GM10847 (cell line): ENCODE measurements at regions not wholly inside any gene's neighbourhood (a gene's known extent, or its start where the extent isn't known, plus 50 kb on each side); places are given as distances from the start of the nearest gene placed in this dataset.

Source experiments
- POLR2A ChIP-seq: IDR thresholded peaks from 2 replicates; pipeline ENCODE4 v1.6.1; 2011; ENCODE audit not compliant: insufficient read length; ENCODE audit errors: extremely low read depth

DNA sequence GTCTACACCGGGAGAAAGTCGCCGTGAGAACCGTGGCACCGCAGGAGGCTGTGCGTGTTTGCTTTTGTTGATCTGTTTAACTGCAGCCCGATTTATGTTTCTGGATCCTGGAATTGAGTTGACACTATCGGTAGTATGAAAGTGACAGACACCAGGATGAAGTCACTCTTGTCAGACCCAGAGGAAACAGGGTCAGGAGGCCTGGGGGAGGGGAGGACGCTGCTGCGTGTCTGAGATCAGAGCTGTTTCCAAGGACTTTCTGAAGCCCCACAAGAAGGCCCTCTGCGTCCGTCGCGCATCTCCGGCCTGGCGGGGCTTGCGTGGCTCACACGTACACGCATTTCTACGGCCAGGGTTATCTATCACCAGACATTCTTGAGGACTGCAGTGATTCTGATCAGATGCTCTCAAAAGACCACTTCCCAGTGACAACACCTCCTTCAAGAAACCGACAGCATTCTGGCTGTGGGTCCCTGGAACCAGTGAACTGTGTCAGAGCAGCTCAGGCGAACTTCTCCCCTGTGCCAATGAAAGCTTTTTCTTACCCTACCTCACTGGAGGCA is 263.4 kb downstream of the ADGRD1 start:
- no peak for TF ChIP-seq POLR2A

- no peak for TF ChIP-seq POLR2A
Measured at GRCh38 chr12:131218026-131218922, 264.6 kb downstream of the ADGRD1 start.

DNA sequence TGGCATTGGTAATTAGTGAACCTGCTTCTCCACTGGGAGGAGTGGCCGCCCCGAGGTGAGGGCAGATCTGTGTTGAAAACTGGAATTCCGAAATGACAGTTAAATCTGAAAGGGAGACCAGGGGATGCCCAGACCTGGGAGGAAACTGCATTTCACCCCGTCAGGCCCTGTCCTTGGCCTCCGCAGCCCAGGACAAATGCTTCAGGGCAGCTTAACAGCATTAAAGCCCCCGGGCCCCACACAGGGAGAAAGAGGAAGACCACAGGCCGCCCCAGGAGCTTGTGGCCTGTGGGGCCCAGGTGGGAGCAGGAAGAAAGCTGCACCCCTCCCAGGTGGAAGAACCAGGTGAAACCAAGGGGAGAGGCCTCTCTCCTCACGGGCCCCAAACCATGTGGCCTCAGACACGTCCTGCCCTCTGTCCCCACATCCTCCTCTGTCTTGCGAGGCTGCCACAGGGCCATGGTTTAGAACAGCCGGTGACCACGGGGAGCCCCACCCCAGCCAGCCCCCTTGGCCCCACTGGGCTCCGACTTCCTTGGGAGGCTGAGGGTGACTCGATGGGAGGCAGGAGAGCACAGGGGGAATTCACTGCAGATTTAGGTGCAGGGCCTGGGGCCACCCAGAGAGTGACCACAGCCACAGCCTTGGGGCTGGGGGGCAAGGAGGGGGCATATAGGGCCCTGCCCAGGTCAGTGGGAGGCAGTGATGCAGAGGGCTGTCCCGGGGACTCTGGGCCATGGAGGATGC is 265.4 kb downstream of the ADGRD1 start:
- TF ChIP-seq POLR2A: no peak

DNA sequence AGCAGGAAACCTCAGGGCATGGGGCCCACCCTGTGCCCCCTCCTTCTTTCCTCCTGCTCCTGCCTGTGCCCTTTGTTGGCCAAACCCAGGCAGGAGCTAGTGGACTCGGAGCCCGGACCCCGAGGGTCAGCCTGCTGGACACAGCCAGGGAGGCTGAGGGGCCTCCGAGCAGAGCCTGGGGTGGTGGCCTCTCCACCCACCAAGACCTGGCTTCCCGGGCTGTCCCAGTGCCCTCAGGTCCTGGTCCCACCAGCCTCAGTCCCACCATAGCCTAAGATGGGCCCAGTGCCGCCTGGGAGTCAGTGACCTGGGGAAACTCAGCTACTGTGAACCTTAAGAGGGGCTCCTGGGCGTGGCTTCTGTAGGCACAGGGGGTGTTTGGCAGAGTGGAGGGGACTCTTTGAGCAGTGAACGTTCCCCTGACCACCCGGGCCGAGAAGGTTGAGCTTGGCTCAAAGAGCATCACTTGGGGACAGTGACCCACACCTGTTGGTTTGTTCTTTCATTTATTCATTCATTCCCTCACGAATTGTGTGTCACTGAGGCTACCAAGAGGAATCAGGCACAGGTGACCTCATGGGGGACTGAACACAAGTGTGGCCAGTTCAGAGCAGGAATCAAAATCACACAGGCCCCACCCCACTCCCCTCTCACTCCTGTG is 266.1 kb downstream of the ADGRD1 start:
- no peak for TF ChIP-seq POLR2A

GRCh38 chr12:131220331-131220685 is 266.6 kb downstream of the ADGRD1 start:
- TF ChIP-seq POLR2A: no peak

GRCh38 chr12:131221061-131221956 is 267.6 kb downstream of the ADGRD1 start:
- TF ChIP-seq POLR2A: no peak

- no peak for TF ChIP-seq POLR2A
Measured at GRCh38 chr12:131221957-131222328, 268.2 kb downstream of the ADGRD1 start.

- no peak for TF ChIP-seq POLR2A
Measured at GRCh38 chr12:131222329-131223139, 268.8 kb downstream of the ADGRD1 start.

DNA sequence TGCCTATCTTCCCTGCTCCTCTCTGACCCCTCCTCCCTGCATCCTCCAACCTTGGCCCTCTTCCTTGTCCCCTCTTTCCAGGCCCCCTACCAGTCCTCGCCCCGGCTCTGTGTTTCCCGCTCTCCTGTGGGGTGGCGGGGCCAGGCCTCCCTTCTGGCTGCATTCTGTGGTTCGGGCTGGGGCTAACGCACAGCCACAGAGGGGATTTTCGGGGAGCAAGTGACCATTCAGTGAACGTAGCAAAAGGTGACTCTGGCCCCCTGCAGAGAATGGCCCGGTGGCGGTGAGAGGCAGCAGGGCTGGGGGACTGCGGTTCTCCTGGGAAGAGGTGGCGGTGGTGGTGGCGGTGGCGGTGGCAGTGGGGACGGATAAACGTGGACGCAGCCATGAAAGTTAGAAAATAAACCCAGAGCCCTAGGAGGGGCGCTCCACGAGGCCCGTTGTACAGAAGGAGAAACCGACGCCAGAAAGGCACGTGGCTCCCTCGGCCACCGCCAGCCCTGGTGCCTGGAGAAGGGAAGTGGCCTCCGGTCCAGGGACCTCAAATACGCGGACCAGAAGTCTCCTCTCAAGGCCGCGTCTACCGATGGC is 269.6 kb downstream of the ADGRD1 start:
- no peak for TF ChIP-seq POLR2A

DNA sequence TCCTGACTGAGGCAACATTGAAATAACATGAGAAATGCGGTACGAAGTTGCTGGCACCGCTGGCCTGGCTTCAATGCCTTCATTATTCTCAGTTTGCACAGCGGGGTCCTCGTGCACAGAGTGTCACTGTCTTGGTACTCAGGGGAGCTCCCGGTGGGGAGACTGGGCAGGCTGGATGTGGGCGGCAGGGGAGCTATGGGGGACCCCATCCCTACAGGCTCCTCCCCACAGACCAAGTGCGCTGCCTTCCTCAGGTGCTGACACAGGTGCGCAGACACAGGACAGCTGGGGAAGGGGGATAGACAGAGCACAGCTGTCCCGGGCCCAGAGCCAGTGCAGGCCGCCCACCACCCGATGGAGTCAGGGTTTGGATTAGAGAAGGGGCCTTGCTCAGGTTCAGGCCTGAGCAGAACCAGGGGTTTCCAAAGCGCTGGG is 270.1 kb downstream of the ADGRD1 start:
- no peak for TF ChIP-seq POLR2A

DNA sequence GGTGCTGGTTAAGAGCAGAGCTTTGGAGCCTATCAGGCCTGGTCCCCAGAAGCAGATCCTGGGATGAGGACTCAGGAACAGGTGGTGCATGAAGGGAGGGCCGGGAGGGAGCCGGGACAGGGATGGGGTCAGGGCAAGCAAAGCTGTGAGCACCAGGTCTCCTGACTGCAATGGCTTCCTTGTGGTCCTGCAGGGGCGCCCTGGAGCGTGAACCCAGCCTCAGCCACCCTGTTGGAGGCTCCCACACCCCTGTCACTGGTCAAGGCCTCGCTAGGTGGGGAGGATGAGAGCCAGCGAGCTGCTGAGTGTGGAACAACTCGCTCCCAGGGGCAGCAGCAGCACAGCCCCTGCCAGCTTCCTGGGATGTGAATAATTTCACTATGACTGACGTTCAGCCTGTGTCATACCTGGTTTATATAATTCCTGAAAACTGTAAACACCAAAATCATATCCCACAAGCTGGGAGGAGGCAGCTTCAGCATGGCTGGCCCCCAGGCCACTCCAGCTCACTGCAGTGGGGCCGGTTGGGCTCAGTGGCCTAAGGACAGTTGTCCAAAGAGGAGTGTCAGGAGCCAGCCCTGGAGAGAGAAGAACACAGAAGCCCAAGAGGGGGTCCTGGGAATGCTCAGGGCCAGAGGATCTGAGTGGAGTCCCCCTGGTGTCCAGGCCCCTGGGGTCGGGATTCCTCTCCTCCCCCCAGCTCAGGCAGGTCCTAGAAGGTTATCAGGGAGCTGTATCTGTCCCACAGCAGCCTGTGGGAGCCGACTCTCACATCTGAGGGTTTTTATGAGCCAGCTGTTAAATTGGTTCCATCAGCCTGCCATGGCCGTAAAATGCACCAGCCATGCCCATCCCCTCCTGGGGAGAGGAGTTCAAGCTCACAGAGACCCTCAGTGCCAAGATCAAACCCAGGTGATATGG is 272.9 kb downstream of the ADGRD1 start:
- TF ChIP-seq POLR2A: no peak
